ENCODE measurements at regions not wholly inside any gene's neighbourhood (a gene's known extent, or its start where the extent isn't known, plus 50 kb on each side); places are given as distances from the start of the nearest gene placed in this dataset.

DNA sequence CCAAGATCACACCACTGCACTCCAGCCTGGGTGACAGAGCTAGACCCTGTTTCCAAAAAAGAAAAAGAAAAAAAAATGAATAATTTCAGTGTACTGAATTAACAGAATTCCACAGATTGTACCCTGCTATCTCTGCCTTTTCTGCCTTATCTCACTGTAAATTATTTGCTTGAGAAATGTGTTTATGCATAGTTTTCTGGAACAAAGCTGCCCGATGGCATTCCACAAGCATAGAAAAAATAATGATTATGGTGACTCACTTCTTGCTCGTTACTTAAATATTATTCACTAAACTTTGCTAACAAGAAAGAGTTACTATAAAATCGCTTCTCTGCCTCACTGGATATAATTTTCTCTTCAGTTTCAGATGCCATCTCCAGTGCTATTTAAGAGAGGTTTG lies 88.7 kb upstream of the FAM169A start:
- DNase-seq (ENCODE audit: low spot score): no peak

DNA sequence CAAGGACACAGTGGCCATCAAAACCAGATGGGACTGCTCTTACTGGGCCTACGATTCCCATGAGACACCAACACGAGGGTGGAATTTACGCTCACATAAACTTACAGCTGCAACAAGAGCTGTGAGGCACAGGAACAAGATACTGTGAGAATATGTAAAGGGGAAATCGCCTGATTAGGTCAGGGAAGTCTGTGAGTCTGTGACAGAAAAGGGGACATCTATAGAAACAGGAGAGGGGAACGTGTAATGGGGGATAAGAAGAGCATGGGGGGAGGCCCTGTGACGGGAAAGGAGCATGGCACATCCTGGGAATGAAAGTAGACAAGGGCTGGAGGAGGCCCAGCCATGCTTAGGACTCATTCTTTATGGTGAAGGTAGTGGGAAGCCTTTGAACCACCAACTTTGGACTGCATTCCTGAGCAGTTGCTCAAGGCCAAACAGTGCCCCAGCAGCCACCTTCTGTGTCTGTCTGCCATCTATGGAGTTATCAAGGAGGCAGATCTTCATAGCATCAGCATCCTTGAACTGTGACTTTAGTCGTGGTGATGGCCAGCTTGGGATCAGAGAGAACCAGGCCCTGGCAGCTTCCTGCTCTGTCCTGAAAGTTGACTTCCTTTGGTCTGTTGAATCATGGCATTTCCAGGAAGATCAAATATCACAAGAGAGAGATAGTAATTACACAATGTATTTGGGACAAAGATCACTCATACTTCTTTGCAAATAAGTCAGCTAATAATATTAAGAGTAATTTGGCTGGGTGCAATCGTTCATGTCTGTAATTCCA lies 87.9 kb upstream of the FAM169A start:
- peak; percentile 16 for DNase-seq (ENCODE audit: low spot score)

DNA sequence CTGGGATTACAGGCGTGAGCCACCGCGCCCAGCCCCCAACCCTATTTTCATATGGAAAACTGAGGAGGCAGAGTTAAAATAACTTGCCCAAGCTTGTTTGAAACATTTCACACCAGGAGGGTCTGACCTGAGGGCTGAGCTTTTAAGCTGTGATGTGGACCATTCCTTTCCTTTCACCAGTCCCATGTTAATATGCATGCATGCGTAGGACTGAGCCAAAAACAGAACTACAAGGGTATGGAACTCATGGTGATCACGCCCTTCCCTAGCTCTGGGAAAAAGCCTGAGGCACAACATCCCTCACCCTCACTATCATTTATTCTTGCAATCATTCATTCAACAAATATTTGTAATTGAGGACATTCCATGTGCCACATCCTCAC lies 87.4 kb upstream of the FAM169A start:
- DNase-seq (ENCODE audit: low spot score): no peak

DNA sequence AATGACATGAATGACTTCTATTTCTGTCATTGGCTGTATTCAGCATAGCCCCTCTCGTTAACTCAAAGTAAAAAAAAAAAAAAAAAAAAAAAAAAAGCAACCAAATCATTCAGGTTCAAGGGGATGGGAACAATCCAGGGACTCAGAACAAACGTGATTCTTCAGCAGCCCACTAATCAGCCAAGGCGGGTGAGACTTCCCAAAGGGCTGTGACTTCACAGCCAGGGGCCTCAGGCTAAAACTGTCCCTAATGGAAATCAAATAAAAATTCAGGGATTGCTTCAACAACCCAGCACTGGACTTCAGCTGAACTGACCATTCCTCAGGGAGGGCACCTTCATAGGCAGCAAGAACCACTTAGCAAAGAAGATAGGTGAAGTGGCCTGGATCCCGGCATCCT lies 86.2 kb upstream of the FAM169A start:
- DNase-seq (ENCODE audit: low spot score): no peak

DNA sequence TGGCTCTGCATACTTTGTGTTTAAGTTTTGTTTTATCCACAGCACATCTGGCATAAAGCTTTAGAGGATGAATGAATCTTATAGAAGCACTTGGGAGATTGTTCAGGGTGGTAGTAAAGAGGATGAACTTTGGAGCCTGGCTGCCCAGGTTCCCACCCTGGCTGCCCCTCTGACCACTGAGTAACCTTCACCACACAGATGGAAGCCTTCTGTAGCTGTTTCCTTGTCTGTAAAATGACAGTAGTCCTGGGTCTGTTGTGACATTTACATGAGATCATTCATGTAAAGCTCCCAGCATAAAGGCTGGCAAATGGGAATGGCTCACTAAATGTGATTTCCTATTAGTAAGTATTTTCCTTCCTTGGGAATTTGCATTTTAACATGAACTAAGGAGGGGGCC lies 85.7 kb upstream of the FAM169A start:
- no peak for DNase-seq (ENCODE audit: low spot score)

- DNase-seq (ENCODE audit: low spot score): no peak
These were observed 84.8 kb upstream of the FAM169A start for GRCh38 chr5:74950836-74951515.

GRCh38 chr5:74949976-74950375 lies 83.8 kb upstream of the FAM169A start:
- peak; percentile 16 for DNase-seq (ENCODE audit: low spot score)

DNA sequence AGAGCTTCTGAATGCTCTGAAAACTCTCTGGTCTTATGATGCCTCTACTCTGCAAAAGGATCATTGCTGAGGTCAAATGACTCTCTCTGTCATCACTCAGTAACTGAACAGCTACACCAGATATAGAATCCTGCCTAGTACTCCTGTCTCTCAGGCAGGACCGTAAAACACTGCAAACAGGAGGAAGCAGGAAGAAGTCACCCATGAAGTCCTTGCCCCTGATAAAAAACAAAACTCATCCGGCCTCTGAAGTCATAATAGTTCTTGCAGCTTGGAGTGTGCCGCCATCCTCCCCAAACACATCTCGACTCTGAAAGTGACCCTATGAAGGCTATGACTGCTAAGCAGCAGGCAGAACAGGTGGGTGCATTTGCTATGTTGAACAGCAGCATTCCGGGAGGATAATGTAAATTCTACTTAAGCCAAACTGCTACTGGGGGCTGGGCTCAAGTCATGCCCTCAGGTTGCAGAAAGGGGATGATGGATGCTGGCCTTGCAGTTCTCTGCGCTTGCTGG lies 81.9 kb upstream of the FAM169A start:
- DNase-seq (ENCODE audit: low spot score): no peak

- DNase-seq (ENCODE audit: low spot score): no peak
These were observed 80.3 kb upstream of the FAM169A start for GRCh38 chr5:74946471-74946870.

DNA sequence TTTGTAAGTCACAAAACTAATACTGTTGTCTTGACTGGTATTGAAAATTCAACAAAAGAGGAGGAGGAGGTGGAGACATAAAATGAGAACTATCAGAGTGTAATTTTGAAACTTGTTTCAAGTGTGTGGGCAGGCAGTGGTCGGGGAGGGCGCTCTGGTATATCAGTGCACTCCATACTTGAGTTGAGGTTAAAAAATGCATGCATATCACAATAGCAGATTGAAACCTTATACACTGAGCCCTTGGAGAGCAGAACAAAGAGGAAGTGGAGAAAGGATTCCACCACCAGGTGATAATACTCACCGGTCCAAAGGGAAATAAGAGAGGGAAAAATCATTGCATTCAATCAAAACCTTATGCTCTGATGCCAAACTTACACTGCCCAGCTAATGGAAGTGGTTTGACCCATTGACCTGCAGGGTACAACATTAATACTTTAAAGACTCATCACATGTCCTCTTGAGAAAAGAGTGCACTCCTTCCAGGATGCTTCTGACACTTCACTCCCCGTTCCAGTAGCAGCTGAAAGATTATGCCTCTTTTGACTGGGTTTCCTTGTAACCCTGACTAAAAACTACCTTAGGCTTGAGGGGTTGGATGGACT lies 79.5 kb upstream of the FAM169A start:
- DNase-seq (ENCODE audit: low spot score): no peak

DNA sequence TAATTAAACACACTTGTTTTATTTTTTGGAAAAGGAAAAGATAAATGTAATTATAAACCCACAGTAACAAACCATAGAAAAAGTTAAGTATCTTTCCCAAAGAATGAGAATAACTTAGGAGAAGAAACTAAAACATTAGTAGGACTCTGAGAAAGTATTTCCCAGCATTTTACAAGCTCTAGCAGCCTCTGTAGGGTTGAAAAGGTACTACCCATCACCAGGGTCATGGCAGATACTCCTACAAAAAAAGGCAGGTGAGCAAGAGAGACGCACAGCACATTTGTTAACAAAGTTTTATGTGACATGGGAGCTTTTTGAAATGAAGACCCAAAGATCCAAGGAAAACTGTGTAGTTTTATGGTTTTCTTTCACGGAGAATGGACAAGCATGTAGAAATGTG lies 77.7 kb upstream of the FAM169A start:
- DNase-seq (ENCODE audit: low spot score): no peak

DNA sequence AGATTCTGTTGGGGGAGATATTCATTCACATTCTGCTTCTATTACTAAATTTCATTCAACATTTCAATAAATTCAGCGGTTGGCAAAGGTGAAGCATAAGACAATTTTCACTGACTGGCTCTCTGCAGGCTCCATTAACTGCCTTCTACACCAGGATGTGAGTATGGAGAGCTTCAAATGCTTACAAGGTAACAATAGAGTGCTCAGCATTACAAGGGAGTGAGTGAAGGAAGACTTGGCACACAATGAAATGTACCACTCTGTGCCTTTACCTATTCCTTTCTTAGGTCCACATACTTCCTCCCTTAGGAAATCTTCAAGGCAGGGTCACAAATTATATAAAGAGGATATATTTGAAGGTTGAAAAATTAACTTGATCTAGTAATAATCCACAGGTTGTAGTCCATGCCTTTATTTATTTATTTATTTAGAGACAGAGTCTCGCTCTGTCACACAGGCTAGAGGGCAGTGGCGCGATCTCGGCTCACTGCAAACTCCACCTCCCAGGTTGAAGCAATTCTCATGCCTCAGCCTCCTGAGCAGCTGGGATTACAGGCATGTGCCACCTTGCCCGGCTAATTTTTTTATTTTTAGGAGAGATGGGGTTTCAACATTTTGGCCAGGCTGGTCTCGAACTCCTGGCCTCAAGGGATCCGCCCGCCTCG lies 76.6 kb upstream of the FAM169A start:
- DNase-seq (ENCODE audit: low spot score): no peak

DNA sequence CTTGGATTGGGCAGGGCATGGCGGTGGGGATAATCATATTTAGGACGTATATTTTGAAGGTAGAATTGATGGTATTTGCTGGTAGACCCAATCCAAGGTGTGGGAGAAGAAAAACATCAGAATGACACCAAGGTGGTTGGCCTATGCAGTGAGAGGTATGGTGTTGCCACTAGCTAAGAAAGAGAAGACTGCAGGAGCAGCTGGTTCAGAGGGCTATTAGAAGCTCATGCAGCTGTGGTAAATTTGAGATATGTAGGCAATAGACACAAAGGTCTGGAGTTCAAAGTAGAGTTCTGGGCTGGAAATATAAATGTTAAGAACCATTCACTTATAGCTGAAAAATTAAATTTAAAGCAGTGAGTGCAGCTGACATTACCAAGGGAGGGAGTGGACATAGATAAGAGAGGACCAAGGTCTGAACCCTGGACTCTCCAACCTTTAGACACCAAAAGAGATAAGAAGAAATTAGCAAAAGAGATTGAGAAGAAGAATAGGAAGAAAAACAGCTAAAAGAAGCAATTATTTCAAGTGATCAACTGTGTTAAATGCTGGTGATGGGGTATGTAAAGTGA lies 74.7 kb upstream of the FAM169A start:
- DNase-seq (ENCODE audit: low spot score): no peak

DNA sequence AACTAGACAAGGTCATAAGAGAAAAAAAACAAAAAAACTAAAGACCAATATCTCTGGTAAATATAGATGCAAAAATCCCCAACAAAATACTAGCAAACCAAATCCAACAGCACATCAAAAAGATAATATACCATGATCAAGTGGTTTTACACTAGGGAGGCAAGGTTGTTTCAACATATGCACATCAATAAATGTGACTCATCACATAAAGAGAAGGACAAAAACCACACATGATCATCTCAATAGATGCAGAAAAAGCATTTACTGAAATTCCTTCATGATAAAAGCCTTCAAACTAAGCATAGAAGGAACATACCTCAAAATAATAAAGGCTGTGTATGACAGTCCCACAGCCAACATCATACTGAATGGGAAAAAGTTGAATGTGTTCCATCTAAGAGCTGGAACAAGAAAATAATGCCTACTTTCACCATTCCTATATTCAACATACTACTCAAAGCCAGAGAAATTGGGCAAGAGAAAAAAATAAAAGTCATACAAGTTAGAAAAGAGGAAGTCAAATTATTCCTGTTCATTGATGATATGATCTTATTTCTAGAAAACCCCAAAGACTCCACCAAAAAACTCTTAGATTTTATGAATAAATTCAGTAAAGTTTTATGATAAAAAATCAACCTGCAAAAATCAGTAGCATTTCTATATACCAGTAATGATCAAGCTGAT lies 72.2 kb upstream of the FAM169A start:
- no peak for DNase-seq (ENCODE audit: low spot score)

- no peak for DNase-seq (ENCODE audit: low spot score)
These were observed 69.5 kb upstream of the FAM169A start for GRCh38 chr5:74935752-74936091.

- peak; percentile 16 for DNase-seq (ENCODE audit: low spot score)
These were observed 69.0 kb upstream of the FAM169A start for GRCh38 chr5:74934949-74935751.

DNA sequence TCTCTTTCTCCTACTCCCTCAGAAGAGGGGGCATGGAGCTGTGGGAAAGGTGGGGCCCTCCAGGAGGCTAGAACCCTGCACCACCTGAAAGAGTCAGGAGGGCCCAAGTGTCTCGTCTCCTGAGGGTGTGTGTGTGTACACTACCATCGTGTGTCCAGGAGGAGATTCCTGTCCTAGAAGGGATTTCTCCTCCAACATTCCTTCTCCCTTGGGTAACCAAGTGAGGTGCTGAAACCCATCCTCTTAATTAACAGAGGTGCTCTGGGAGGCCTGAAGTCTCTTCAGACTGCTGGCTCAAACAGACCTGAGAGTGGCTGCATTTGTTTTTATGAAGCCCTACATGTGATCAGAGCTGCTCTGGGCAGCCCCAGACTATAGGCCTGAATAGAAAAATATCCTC lies 61.1 kb upstream of the FAM169A start:
- DNase-seq (ENCODE audit: low spot score): no peak

DNA sequence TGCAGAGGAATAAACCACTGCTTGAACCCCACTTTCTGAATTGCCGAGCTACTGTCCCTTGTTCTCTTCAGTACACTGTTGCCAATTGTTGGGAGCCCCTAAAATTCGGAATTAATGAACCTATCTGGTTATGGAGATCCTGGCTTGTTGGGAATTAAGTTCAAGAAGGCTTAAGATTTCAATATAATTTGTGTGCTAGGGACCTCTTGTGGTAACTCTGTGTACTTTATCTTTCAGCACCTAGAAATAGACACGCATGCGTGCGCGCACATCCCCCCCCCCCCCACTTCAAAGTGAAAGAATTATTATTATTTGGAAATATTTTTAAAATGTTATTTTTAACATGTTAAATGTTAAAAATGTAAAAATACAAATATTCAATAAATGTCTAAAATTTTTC lies 53.3 kb upstream of the FAM169A start:
- peak; percentile 66 for DNase-seq (ENCODE audit: low spot score)

- no peak for DNase-seq (ENCODE audit: low spot score)
These were observed 52.9 kb upstream of the FAM169A start for GRCh38 chr5:74919041-74919440.

DNA sequence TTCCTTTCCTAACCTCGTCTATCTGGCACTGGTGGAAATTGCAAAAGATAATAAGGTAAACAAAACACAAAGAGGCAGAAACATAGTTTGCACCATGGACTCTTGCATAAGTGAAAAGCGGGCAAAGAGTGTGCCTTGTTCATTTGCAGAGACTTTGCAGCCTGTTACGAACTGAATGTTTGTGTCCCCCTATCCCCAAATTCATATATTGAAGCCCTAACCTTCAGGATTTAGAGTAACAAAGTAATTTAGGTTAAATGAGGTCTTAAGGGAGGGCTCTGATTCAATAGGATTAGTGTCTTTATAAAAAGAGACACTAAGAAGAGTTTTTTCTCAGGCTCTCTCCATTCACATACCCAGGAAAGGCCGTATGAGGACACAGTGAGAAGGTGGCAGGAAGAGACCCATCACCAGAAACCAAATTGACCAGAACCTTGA lies 52.1 kb upstream of the FAM169A start:
- no peak for DNase-seq (ENCODE audit: low spot score)

Measured in H4 (cell line).